HG03460 (cell line): ENCODE measurements at regions not wholly inside any gene's neighbourhood (a gene's known extent, or its start where the extent isn't known, plus 50 kb on each side); places are given as distances from the start of the nearest gene placed in this dataset.
A peak's percentile ranks its signal among the peaks of the same experiment; 100 is the strongest.
"Not testable (repeated sequence)": the region's sequence is repeated elsewhere in the genome, so short reads cannot be mapped to it uniquely, and the experiment has no call there.

Source experiments
- ATAC-seq: cut with Tn5 transposase; IDR thresholded peaks from one replicate; pipeline ENCODE4 v1.9.1; 2021; ENCODE audit not compliant: unreplicated experiment

- ATAC-seq: no peak
Observed at GRCh38 chr6:142631517-142632385, 313.2 kb downstream of the HIVEP2 start.

GRCh38 chr6:142633317-142633716 is 311.7 kb downstream of the HIVEP2 start:
- no peak for ATAC-seq

GRCh38 chr6:142635130-142635529 is 309.8 kb downstream of the HIVEP2 start:
- ATAC-seq: no peak

- no peak for ATAC-seq
Observed at GRCh38 chr6:142637624-142638351, 307.2 kb downstream of the HIVEP2 start.

- no peak for ATAC-seq
Observed at GRCh38 chr6:142642651-142643050, 302.3 kb downstream of the HIVEP2 start.

GRCh38 chr6:142644866-142645265 is 300.1 kb downstream of the HIVEP2 start:
- no peak for ATAC-seq

GRCh38 chr6:142645663-142646062 is 299.3 kb downstream of the HIVEP2 start:
- ATAC-seq: no peak

GRCh38 chr6:142647449-142648035 is 297.4 kb downstream of the HIVEP2 start:
- ATAC-seq: no peak

- ATAC-seq: no peak
Observed at GRCh38 chr6:142648036-142648451, 296.9 kb downstream of the HIVEP2 start.

GRCh38 chr6:142648526-142648925 is 296.4 kb downstream of the HIVEP2 start:
- no peak for ATAC-seq

- not testable (repeated sequence) for ATAC-seq
Observed at GRCh38 chr6:142649438-142650234, 295.3 kb downstream of the HIVEP2 start.

GRCh38 chr6:142651384-142651783 is 293.6 kb downstream of the HIVEP2 start:
- no peak for ATAC-seq

- no peak for ATAC-seq
Observed at GRCh38 chr6:142653710-142654420, 291.1 kb downstream of the HIVEP2 start.

GRCh38 chr6:142659661-142660060 is 285.3 kb downstream of the HIVEP2 start:
- ATAC-seq: no peak

GRCh38 chr6:142665393-142665792 is 279.6 kb downstream of the HIVEP2 start:
- ATAC-seq: no peak

GRCh38 chr6:142666599-142667185 is 278.3 kb downstream of the HIVEP2 start:
- ATAC-seq: no peak

- no peak for ATAC-seq
Observed at GRCh38 chr6:142669471-142670351, 275.3 kb downstream of the HIVEP2 start.

GRCh38 chr6:142671791-142672190 is 273.2 kb downstream of the HIVEP2 start:
- ATAC-seq: peak; percentile 68

- no peak for ATAC-seq
Observed at GRCh38 chr6:142675517-142675916, 269.5 kb downstream of the HIVEP2 start.
